HCT116 (cell line): ENCODE measurements at regions not wholly inside any gene's neighbourhood (a gene's known extent, or its start where the extent isn't known, plus 50 kb on each side); places are given as distances from the start of the nearest gene placed in this dataset.

Experiments used
- ATAC-seq: fragments of 200-7000 bp; cut with Tn5 transposase; 2 replicates; pipeline ENCODE4 v1.9.1; 2020; ENCODE audit warnings: mild to moderate bottlenecking, moderate library complexity
- BruUV-seq: library from RNA; stranded (reverse); fragments of 400-500 nt; replicated peaks from 2 replicates; lab custom pipeline; 2021; lab: Mats Ljungman, UMichigan
- CTCF ChIA-PET: fragments of 300-600 bp; sonication (Branson Sonifier 250); formaldehyde crosslinking; loops from one replicate; lab custom pipeline; 2021; ENCODE audit warnings: antibody characterized with exemption; lab: Charles Lee
- POLR2A ChIA-PET: fragments of 300-600, 350-600 bp; sonication (Branson Sonifier 250); formaldehyde crosslinking; loops from one replicate; lab custom pipeline; 2021; ENCODE audit warnings: antibody characterized with exemption; lab: Charles Lee
- RAD21 ChIA-PET, 2 experiments: fragments of 300-600 bp; sonication (Branson Sonifier 250); formaldehyde crosslinking; loops; one replicate each; lab custom pipeline; 2023; ENCODE audit warnings: low total read pairs in 2 of 2; ENCODE audit not compliant: uncharacterized antibody in 2 of 2, unreplicated experiment in 2 of 2, low non-redundant PET in 1 of 2; lab: Charles Lee
- DNase-seq: peaks from one replicate; pipeline ENCODE4 v3.0.0-alpha.2; 2010; ENCODE audit warnings: low read depth, low spot score
- H2AFZ ChIP-seq: fragments of 200-600 bp; shearing (Covaris generic), sonication (generic); 2 replicates; pipeline ENCODE4 v1.6.1; 2017; ENCODE audit warnings: low read depth, mixed run types, mixed read lengths, antibody characterized with exemption, low read length; ENCODE audit not compliant: poor library complexity, severe bottlenecking
- H3K27ac ChIP-seq: 2 replicates; pipeline ENCODE4 v1.5.1; 2012; ENCODE audit warnings: low read depth, low read length
- H3K27me3 ChIP-seq: fragments of 200-600 bp; sonication (generic); 2 replicates; pipeline ENCODE4 v1.6.1; 2016; ENCODE audit warnings: mixed run types, low read length, mixed read lengths; ENCODE audit not compliant: insufficient read depth
- H3K36me3 ChIP-seq, 2 experiments: fragments of 200-500 bp in 1 of 2; fragments of 200-600 bp in 1 of 2; sonication (Bioruptor generic) in 1 of 2; sonication (generic) in 1 of 2; 2 replicates each; pipeline versions ENCODE4 v1.5.1 to v1.6.1; 2014 to 2016; ENCODE audit warnings: low read length in 2 of 2, inconsistent platforms in 1 of 2, mixed read lengths in 1 of 2, mixed run types in 1 of 2; ENCODE audit not compliant: insufficient read depth in 2 of 2, control insufficient read depth in 1 of 2
- H3K4me1 ChIP-seq, 2 experiments: fragments of 200-600 bp in 1 of 2; sonication (generic) in 1 of 2; 2 replicates each; pipeline versions ENCODE4 v1.5.1 to v1.6.1; 2012 to 2017; ENCODE audit warnings: low read length in 2 of 2, inconsistent platforms in 1 of 2, mild to moderate bottlenecking in 1 of 2, mixed read lengths in 1 of 2, mixed run types in 1 of 2, moderate library complexity in 1 of 2; ENCODE audit not compliant: insufficient read depth in 2 of 2, control insufficient read depth in 1 of 2
- H3K4me2 ChIP-seq: fragments of 200-600 bp; sonication (generic); 2 replicates; pipeline ENCODE4 v1.6.1; 2017; ENCODE audit warnings: mixed run types, low read length, mixed read lengths
- H3K4me3 ChIP-seq, 2 experiments: fragments of 200-600 bp in 1 of 2; sonication (generic) in 1 of 2; replicated peaks in 1 of 2; 2 replicates each; pipeline ENCODE4 v1.5.1; 2011 to 2016; ENCODE audit warnings: low read length in 2 of 2, control low read depth in 1 of 2, low read depth in 1 of 2, mild to moderate bottlenecking in 1 of 2, mixed read lengths in 1 of 2, mixed run types in 1 of 2
- H3K79me2 ChIP-seq: fragments of 200-600 bp; sonication (generic); 2 replicates; pipeline ENCODE4 v1.6.1; 2017; ENCODE audit warnings: mild to moderate bottlenecking, mixed run types, low read length, moderate library complexity, mixed read lengths; ENCODE audit not compliant: insufficient read depth
- H3K9ac ChIP-seq: fragments of 200-600 bp; sonication (generic); 2 replicates; pipeline ENCODE4 v1.6.1; 2016; ENCODE audit warnings: low read length, mixed read lengths
- H3K9me2 ChIP-seq: fragments of 200-600 bp; sonication (generic), shearing (Covaris generic); 2 replicates; pipeline ENCODE4 v1.6.1; 2017; ENCODE audit warnings: mixed run types, mild to moderate bottlenecking, moderate library complexity; ENCODE audit not compliant: insufficient read depth
- H3K9me3 ChIP-seq, 2 experiments: fragments of 200-500 bp in 1 of 2; fragments of 200-600 bp in 1 of 2; sonication (Bioruptor generic) in 1 of 2; sonication (generic) in 1 of 2; 2 replicates each; pipeline ENCODE4 v1.6.1; 2014 to 2017; ENCODE audit warnings: low read length in 2 of 2, mixed read lengths in 2 of 2, inconsistent platforms in 1 of 2, low read depth in 1 of 2, mild to moderate bottlenecking in 1 of 2, mixed run types in 1 of 2, moderate library complexity in 1 of 2; ENCODE audit not compliant: control insufficient read depth in 1 of 2, insufficient read depth in 1 of 2
- H4K20me1 ChIP-seq: fragments of 200-600 bp; sonication (generic), shearing (Covaris generic); 2 replicates; pipeline ENCODE4 v1.6.1; 2017; ENCODE audit warnings: mixed run types, mild to moderate bottlenecking, moderate library complexity; ENCODE audit not compliant: insufficient read depth
- CEBPB ChIP-seq: IDR thresholded peaks from 2 replicates; pipeline ENCODE4 v1.6.1; 2012; ENCODE audit warnings: low read depth
- ELF1 ChIP-seq: IDR thresholded peaks from 2 replicates; pipeline ENCODE4 v1.6.1; 2012; ENCODE audit warnings: low read depth, borderline replicate concordance
- FOSL1 ChIP-seq: IDR thresholded peaks from 2 replicates; pipeline ENCODE4 v1.6.1; 2012; ENCODE audit warnings: low read depth
- JUND ChIP-seq: IDR thresholded peaks from 2 replicates; pipeline ENCODE4 v1.6.1; 2012
- POLR2AphosphoS5 ChIP-seq: IDR thresholded peaks from 2 replicates; pipeline ENCODE4 v1.6.1; 2011; ENCODE audit warnings: mild to moderate bottlenecking, low read depth, low read length, moderate library complexity
- SIN3A ChIP-seq: IDR thresholded peaks from 2 replicates; pipeline ENCODE4 v1.6.1; 2012; ENCODE audit warnings: low read depth
- TCF7L2 ChIP-seq: IDR thresholded peaks from 2 replicates; pipeline ENCODE4 v1.7.0; 2011; ENCODE audit warnings: borderline replicate concordance, inconsistent platforms; ENCODE audit not compliant: insufficient read depth, insufficient read length; ENCODE audit errors: extremely low read depth
- intact Hi-C: fragments of 100-400 bp; cut with micrococcal nuclease; formaldehyde crosslinking; loops from 2 replicates; pipeline ENCODE4 v1.10.0; 2022
- TF ChIP-seq, protein P1 (sequence below), 3 experiments: fragments of 200-600 bp in 1 of 3; sonication (generic) in 1 of 3; IDR thresholded peaks in 2 of 3; conservative IDR thresholded peaks in 1 of 3; 2 replicates each; pipeline ENCODE4 v1.5.1; 2012 to 2017; ENCODE audit warnings: low read depth in 2 of 3, low read length in 2 of 3, antibody characterized with exemption in 1 of 3, borderline replicate concordance in 1 of 3, control low read depth in 1 of 3, mild to moderate bottlenecking in 1 of 3, mixed read lengths in 1 of 3, mixed run types in 1 of 3, moderate library complexity in 1 of 3; ENCODE audit not compliant: insufficient read depth in 1 of 3
- TF ChIP-seq, protein P2 (sequence below): IDR thresholded peaks from 2 replicates; pipeline ENCODE4 v1.6.1; 2012
- TF ChIP-seq, protein P3 (sequence below): IDR thresholded peaks from 2 replicates; pipeline ENCODE4 v1.6.1; 2012; ENCODE audit warnings: low read depth

DNA sequence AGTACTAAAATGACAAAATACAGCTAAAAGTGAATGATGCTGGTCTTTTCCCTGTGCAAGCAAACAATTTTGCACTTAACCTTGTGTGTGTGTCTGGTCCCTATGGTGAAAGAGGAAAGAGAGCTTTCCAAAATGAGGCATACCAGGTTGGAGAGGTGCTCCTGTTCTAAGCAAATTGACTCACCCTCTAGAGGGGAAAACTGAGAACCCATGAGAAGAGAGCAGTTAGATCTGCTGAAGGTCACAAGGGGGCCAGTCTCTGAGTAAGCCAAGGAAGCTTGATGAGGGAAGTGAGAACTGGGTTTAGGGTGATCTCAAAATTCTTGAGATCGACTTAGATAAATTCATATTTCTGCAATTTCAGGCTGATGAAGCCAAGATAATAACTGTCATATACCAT, 157.5 kb upstream of the TBX18 start:
- BruUV-seq = no TSS peak
- no peak overlapping the region for H2AFZ ChIP-seq
- no peak overlapping the region for H3K27ac ChIP-seq
- H4K20me1 ChIP-seq = no peaks in the 10 kb centered on the region
- CTCF ChIA-PET = no interaction called here
- H3K4me2 ChIP-seq = no peak overlapping the region
- no peak for TF ChIP-seq ELF1
- TF ChIP-seq, protein P1, sequence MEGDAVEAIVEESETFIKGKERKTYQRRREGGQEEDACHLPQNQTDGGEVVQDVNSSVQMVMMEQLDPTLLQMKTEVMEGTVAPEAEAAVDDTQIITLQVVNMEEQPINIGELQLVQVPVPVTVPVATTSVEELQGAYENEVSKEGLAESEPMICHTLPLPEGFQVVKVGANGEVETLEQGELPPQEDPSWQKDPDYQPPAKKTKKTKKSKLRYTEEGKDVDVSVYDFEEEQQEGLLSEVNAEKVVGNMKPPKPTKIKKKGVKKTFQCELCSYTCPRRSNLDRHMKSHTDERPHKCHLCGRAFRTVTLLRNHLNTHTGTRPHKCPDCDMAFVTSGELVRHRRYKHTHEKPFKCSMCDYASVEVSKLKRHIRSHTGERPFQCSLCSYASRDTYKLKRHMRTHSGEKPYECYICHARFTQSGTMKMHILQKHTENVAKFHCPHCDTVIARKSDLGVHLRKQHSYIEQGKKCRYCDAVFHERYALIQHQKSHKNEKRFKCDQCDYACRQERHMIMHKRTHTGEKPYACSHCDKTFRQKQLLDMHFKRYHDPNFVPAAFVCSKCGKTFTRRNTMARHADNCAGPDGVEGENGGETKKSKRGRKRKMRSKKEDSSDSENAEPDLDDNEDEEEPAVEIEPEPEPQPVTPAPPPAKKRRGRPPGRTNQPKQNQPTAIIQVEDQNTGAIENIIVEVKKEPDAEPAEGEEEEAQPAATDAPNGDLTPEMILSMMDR (IDR thresholded peaks at IDR 0.05 in 2 of 3, conservative IDR thresholded peaks at IDR 0.05 in 1 of 3; ENCODE audit: borderline replicate concordance in 1 of 3, insufficient read depth in 1 of 3, low read depth in 2 of 3, low read length in 2 of 3) = no peak
- no peak for TF ChIP-seq POLR2AphosphoS5
- no peak for TF ChIP-seq CEBPB
- TF ChIP-seq SIN3A = no peak
- TF ChIP-seq, protein P2, sequence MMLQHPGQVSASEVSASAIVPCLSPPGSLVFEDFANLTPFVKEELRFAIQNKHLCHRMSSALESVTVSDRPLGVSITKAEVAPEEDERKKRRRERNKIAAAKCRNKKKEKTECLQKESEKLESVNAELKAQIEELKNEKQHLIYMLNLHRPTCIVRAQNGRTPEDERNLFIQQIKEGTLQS = no peak
- TF ChIP-seq, protein P3, sequence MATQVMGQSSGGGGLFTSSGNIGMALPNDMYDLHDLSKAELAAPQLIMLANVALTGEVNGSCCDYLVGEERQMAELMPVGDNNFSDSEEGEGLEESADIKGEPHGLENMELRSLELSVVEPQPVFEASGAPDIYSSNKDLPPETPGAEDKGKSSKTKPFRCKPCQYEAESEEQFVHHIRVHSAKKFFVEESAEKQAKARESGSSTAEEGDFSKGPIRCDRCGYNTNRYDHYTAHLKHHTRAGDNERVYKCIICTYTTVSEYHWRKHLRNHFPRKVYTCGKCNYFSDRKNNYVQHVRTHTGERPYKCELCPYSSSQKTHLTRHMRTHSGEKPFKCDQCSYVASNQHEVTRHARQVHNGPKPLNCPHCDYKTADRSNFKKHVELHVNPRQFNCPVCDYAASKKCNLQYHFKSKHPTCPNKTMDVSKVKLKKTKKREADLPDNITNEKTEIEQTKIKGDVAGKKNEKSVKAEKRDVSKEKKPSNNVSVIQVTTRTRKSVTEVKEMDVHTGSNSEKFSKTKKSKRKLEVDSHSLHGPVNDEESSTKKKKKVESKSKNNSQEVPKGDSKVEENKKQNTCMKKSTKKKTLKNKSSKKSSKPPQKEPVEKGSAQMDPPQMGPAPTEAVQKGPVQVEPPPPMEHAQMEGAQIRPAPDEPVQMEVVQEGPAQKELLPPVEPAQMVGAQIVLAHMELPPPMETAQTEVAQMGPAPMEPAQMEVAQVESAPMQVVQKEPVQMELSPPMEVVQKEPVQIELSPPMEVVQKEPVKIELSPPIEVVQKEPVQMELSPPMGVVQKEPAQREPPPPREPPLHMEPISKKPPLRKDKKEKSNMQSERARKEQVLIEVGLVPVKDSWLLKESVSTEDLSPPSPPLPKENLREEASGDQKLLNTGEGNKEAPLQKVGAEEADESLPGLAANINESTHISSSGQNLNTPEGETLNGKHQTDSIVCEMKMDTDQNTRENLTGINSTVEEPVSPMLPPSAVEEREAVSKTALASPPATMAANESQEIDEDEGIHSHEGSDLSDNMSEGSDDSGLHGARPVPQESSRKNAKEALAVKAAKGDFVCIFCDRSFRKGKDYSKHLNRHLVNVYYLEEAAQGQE = no peak
- no peak for TF ChIP-seq JUND
- no peak for TF ChIP-seq FOSL1
- no peak for TF ChIP-seq TCF7L2
- H3K9ac ChIP-seq = no peak overlapping the region
- POLR2A ChIA-PET = no interaction called here
- H3K27me3 ChIP-seq = peaks cover 9% of the 10 kb centered on the region; the same call in 1 of the 2 replicates
- H3K36me3 ChIP-seq = no peaks in the 10 kb centered on the region
- H3K4me1 ChIP-seq = no peaks in the 10 kb centered on the region
- DNase-seq (no peak), ATAC-seq (no peak)
- H3K9me2 ChIP-seq = no peaks in the 10 kb centered on the region
- H3K4me3 ChIP-seq = no peak overlapping the region
- intact Hi-C loops = no loop called here
- no peaks in the 10 kb centered on the region for H3K79me2 ChIP-seq
- RAD21 ChIA-PET = no interaction called here
- no peaks in the 10 kb centered on the region for H3K9me3 ChIP-seq
